Suprapubic skin (tissue), 4 donors: ENCODE measurements at regions not wholly inside any gene's neighbourhood (a gene's known extent, or its start where the extent isn't known, plus 50 kb on each side); places are given as distances from the start of the nearest gene placed in this dataset.

ENCODE experiments used
- EP300 ChIP-seq: sonication (generic); formaldehyde crosslinking; IDR thresholded peaks from one replicate; pipeline ENCODE4 v1.6.1; 2017; ENCODE audit warnings: antibody characterized with exemption
- POLR2A ChIP-seq, 2 donors: fragments of 450-650 bp; IDR thresholded peaks; one replicate each; pipeline ENCODE4 v1.6.1; 2017; ENCODE audit warnings: antibody characterized with exemption in 2 of 2, mild to moderate bottlenecking in 2 of 2, moderate library complexity in 2 of 2
- POLR2AphosphoS5 ChIP-seq, 3 donors: sonication (generic); formaldehyde crosslinking; IDR thresholded peaks; one replicate each; pipeline ENCODE4 v1.6.1; 2017; ENCODE audit warnings: antibody characterized with exemption in 3 of 3
- TF ChIP-seq, protein P1 (sequence below), 2 donors: fragments of 200-600 bp in 1 of 2; fragments of 450-650 bp in 1 of 2; sonication (generic) in 1 of 2; IDR thresholded peaks; one replicate each; pipeline ENCODE4 v1.5.1; 2016 to 2019; ENCODE audit warnings: antibody characterized with exemption in 2 of 2, mild to moderate bottlenecking in 1 of 2, moderate library complexity in 1 of 2

DNA sequence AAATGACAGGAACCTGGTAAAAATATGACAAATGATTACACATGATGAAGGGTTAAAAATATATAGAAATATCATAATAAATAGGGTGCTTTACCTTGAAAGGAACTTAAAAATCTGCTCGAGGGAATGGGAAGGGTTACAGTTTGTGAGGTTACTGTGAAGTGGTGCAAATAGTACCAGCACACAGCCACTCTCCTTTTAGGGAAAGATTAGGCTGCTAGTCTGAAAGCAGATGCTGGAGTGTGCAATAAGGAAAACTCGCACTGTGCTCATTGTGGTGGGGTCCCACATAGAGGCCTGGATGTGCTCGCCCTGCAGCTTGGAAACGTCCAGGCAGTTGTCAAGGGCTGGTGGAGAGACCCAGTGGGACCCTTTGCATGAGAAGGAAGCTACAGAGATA is 145.9 kb upstream of the TBX20 start:
- TF ChIP-seq, protein P1, sequence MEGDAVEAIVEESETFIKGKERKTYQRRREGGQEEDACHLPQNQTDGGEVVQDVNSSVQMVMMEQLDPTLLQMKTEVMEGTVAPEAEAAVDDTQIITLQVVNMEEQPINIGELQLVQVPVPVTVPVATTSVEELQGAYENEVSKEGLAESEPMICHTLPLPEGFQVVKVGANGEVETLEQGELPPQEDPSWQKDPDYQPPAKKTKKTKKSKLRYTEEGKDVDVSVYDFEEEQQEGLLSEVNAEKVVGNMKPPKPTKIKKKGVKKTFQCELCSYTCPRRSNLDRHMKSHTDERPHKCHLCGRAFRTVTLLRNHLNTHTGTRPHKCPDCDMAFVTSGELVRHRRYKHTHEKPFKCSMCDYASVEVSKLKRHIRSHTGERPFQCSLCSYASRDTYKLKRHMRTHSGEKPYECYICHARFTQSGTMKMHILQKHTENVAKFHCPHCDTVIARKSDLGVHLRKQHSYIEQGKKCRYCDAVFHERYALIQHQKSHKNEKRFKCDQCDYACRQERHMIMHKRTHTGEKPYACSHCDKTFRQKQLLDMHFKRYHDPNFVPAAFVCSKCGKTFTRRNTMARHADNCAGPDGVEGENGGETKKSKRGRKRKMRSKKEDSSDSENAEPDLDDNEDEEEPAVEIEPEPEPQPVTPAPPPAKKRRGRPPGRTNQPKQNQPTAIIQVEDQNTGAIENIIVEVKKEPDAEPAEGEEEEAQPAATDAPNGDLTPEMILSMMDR (IDR thresholded peaks at IDR 0.05), result no peak
- TF ChIP-seq POLR2AphosphoS5 (IDR thresholded peaks at IDR 0.05) (no peak), EP300 (no peak), POLR2A (IDR thresholded peaks at IDR 0.05) (no peak)
